ENCODE measurements at regions not wholly inside any gene's neighbourhood (a gene's known extent, or its start where the extent isn't known, plus 50 kb on each side); places are given as distances from the start of the nearest gene placed in this dataset.
A peak's percentile ranks its signal among the peaks of the same experiment; 100 is the strongest.

DNA sequence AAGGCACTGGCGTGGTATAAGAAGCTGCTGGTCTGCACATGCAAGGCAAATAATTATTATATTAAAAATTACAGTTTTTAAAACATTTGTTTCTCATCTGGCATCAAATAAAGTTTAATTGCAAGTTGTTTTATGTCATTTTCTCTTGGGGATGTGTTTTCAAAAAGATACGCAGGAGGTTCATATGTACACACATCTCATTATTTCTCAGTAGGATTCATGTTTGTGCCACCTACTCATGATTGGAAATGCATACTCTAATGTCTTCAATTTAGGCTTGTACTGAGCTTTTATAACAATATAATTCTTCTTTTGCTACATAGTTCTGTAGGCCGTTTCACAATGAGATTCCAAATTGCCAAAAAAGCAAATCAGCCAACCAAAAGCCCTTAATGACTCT, 244.2 kb upstream of the MEF2C start:
- no peak for DNase-seq (ENCODE audit: low spot score)
- peaks cover 14% of the 10 kb centered on the region for H3K4me1 ChIP-seq (ENCODE audit: insufficient read depth)
- TF ChIP-seq, protein P1, sequence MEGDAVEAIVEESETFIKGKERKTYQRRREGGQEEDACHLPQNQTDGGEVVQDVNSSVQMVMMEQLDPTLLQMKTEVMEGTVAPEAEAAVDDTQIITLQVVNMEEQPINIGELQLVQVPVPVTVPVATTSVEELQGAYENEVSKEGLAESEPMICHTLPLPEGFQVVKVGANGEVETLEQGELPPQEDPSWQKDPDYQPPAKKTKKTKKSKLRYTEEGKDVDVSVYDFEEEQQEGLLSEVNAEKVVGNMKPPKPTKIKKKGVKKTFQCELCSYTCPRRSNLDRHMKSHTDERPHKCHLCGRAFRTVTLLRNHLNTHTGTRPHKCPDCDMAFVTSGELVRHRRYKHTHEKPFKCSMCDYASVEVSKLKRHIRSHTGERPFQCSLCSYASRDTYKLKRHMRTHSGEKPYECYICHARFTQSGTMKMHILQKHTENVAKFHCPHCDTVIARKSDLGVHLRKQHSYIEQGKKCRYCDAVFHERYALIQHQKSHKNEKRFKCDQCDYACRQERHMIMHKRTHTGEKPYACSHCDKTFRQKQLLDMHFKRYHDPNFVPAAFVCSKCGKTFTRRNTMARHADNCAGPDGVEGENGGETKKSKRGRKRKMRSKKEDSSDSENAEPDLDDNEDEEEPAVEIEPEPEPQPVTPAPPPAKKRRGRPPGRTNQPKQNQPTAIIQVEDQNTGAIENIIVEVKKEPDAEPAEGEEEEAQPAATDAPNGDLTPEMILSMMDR (IDR thresholded peaks at IDR 0.05; ENCODE audit: poor library complexity): no peak
- TF ChIP-seq EZH2 (IDR thresholded peaks at IDR 0.05; ENCODE audit: borderline replicate concordance) (no peak), EZH2phosphoT487 (IDR thresholded peaks at IDR 0.05; ENCODE audit: low read depth, severe bottlenecking, unreplicated experiment) (no peak)
- no peaks in the 10 kb centered on the region for H3K79me2 ChIP-seq
- no peak overlapping the region for H2AFZ ChIP-seq
- no peaks in the 10 kb centered on the region for H3K27me3 ChIP-seq
- WGBS (ENCODE audit: low lambda C conversion rate, missing lambda C conversion rate): 92% methylated on average over 3 of the region's 3 CpGs
- H3K4me3 ChIP-seq: no peak overlapping the region
- no peak overlapping the region for H3K4me2 ChIP-seq
- H3K9me3 ChIP-seq (ENCODE audit: low read depth): no peaks in the 10 kb centered on the region
- H3K9me2 ChIP-seq (replicated peaks; ENCODE audit: insufficient read depth): no peaks in the 10 kb centered on the region
- H3K27ac ChIP-seq: no peak overlapping the region
- H3K36me3 ChIP-seq (replicated peaks; ENCODE audit: insufficient read depth, low read depth): no peaks in the 10 kb centered on the region
- no peaks in the 10 kb centered on the region for H4K20me1 ChIP-seq (ENCODE audit: insufficient read depth, poor library complexity, severe bottlenecking)

DNA sequence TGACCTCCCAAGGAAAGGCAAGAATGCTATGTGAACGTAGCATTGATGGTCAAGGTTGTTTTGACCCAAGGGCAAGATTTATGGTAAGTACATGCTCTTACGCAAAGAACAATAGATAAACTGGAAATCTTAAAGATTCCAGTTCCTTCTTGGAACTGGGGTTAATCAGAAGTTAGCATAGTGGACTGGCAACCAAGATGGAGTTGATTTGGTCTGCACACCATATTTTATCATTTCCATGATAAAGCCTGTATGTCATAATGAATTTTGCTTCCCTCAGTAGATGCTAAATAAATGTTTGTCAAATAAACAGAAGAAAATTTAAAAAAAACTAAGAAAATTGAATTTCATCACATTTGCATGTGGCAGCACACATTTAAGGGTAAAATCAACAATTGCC, 242.4 kb upstream of the MEF2C start:
- Histone ChIP-seq H3K4me2 (no peak overlapping the region), H3K4me3 (no peak overlapping the region), H3K79me2 (no peaks in the 10 kb centered on the region), H3K9me3 (ENCODE audit: low read depth) (no peaks in the 10 kb centered on the region), H3K4me1 (ENCODE audit: insufficient read depth) (peaks cover 14% of the 10 kb centered on the region), H3K27ac (no peak overlapping the region), H2AFZ (no peak overlapping the region), H3K9me2 (replicated peaks; ENCODE audit: insufficient read depth) (no peaks in the 10 kb centered on the region), H3K36me3 (replicated peaks; ENCODE audit: insufficient read depth, low read depth) (no peaks in the 10 kb centered on the region), H4K20me1 (ENCODE audit: insufficient read depth, poor library complexity, severe bottlenecking) (no peaks in the 10 kb centered on the region), H3K27me3 (no peaks in the 10 kb centered on the region)
- 88% methylated on average over 2 of the region's 2 CpGs for WGBS (ENCODE audit: low lambda C conversion rate, missing lambda C conversion rate)
- no peak for TF ChIP-seq EZH2phosphoT487 (IDR thresholded peaks at IDR 0.05; ENCODE audit: low read depth, severe bottlenecking, unreplicated experiment)
- TF ChIP-seq, protein P1 (IDR thresholded peaks at IDR 0.05; ENCODE audit: poor library complexity): no peak
- DNase-seq (ENCODE audit: low spot score): no peak

DNA sequence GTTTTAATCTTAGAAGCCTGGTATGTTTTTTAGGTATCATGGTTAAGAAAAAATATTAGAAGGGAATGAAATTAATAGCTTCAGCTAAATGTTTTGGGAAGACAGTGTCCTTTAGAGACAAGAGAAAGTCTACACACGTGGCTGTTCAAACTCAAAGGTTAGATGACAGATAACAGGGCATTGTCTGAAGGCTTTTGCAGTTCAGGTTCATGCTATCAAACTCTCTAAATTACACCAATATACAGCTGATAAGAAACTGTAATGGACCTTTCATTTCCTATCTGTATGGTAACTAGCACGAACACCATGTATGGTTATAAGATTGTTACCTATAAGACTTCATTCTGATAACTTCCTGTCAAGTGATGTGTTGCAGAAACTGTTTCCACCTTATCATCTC, 240.6 kb upstream of the MEF2C start:
- DNase-seq (ENCODE audit: low spot score): no peak
- Histone ChIP-seq H3K9me3 (ENCODE audit: low read depth) (no peaks in the 10 kb centered on the region), H3K79me2 (no peaks in the 10 kb centered on the region), H3K9me2 (replicated peaks; ENCODE audit: insufficient read depth) (no peaks in the 10 kb centered on the region), H3K27me3 (no peaks in the 10 kb centered on the region), H3K4me2 (no peak overlapping the region), H3K4me3 (no peak overlapping the region), H4K20me1 (ENCODE audit: insufficient read depth, poor library complexity, severe bottlenecking) (no peaks in the 10 kb centered on the region), H3K27ac (no peak overlapping the region), H3K4me1 (ENCODE audit: insufficient read depth) (peaks cover 9% of the 10 kb centered on the region), H2AFZ (no peak overlapping the region), H3K36me3 (replicated peaks; ENCODE audit: insufficient read depth, low read depth) (no peaks in the 10 kb centered on the region)
- TF ChIP-seq EZH2phosphoT487 (IDR thresholded peaks at IDR 0.05; ENCODE audit: low read depth, severe bottlenecking, unreplicated experiment) (no peak), EZH2 (IDR thresholded peaks at IDR 0.05; ENCODE audit: borderline replicate concordance) (no peak)
- TF ChIP-seq, protein P1 (IDR thresholded peaks at IDR 0.05; ENCODE audit: poor library complexity): no peak
- 30% methylated on average over 2 of the region's 2 CpGs for WGBS (ENCODE audit: low lambda C conversion rate, missing lambda C conversion rate)

DNA sequence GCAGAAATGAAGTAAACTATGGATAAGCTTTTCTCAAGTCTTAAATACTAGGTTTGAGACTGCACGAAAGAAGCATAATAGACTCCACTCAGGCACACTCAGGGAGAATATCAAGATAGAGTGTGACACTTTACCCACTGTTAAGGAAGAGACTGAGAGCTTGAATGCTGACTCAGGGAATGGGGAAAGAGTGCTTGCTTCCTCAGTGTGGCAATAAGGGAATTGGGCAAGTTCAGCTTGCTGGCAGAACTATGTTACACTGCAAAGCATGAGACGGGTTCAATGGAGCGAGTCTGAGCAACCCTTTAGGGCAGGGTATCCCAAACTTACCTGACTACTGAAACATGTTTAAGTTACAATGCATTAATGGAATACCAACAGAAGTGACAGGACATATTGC, 237.7 kb upstream of the MEF2C start:
- H3K4me2 ChIP-seq: no peak overlapping the region
- 91% methylated on average over 3 of the region's 3 CpGs for WGBS (ENCODE audit: low lambda C conversion rate, missing lambda C conversion rate)
- DNase-seq (ENCODE audit: low spot score): peak; percentile 13
- no peaks in the 10 kb centered on the region for H3K4me1 ChIP-seq (ENCODE audit: insufficient read depth)
- H3K9me2 ChIP-seq (replicated peaks; ENCODE audit: insufficient read depth): no peaks in the 10 kb centered on the region
- no peak overlapping the region for H2AFZ ChIP-seq
- H3K27me3 ChIP-seq: no peaks in the 10 kb centered on the region
- no peak for TF ChIP-seq EZH2 (IDR thresholded peaks at IDR 0.05; ENCODE audit: borderline replicate concordance)
- TF ChIP-seq, protein P1 (IDR thresholded peaks at IDR 0.05; ENCODE audit: poor library complexity): no peak
- TF ChIP-seq EZH2phosphoT487 (IDR thresholded peaks at IDR 0.05; ENCODE audit: low read depth, severe bottlenecking, unreplicated experiment): no peak
- no peaks in the 10 kb centered on the region for H3K36me3 ChIP-seq (replicated peaks; ENCODE audit: insufficient read depth, low read depth)
- no peak overlapping the region for H3K27ac ChIP-seq
- no peaks in the 10 kb centered on the region for H3K79me2 ChIP-seq
- H3K4me3 ChIP-seq: no peak overlapping the region
- no peaks in the 10 kb centered on the region for H3K9me3 ChIP-seq (ENCODE audit: low read depth)
- no peaks in the 10 kb centered on the region for H4K20me1 ChIP-seq (ENCODE audit: insufficient read depth, poor library complexity, severe bottlenecking)
